ENCODE measurements at regions not wholly inside any gene's neighbourhood (a gene's known extent, or its start where the extent isn't known, plus 50 kb on each side); places are given as distances from the start of the nearest gene placed in this dataset.

DNA sequence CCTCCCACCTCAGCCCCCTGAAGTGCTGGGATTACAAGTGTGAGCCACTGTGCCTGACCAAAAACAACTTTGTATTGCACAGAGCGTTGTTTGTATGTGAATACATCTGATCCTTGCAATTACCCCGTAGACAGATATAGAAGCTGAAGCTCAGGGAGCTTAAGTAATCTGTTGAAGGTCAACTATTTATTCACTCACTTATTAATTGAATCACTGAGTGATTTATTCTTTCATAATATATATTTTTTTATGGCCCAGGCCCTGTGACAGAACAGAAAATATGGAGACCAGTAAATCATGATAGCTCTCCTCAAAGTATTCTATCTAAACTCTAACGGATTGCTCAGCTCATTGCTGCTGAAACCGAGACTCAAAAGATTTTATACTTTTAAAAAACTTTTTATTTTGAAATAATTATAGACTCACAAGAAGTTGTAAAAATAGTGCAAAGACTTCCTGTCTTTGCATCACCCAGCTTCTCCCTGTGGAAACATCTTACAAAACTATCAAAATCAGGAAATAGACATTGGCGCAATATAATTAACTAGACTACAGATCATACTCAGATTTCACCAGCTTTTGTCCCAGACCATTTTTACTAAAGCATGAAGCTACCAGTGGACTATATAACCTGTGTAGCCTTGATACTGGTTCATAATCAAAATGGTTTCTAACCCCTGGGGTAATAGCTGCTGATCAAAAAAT is 466.1 kb downstream of the PDCD6IP start:
- H3K4me3 ChIP-seq (ENCODE audit: low read depth, low read length), result no peak overlapping the region

DNA sequence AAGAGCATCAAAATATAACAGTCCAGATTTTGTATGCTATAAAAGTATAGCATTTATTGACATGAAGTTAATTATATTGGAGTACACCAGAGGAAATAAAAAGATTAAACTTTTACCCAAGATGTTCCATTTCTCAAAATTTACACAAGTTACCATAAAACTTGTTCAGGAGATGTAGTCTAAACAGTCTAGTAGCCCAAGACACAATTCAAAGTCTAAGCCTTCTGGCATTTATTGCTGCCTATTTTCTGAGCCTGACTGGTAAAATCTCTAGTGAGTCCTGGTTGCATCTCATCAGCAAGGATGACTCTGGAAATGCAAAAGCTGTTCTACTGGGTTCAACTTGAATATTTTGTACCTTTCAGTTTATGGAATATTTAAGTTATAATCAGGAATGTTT is 468.7 kb downstream of the PDCD6IP start:
- H3K9me3 Mint-ChIP-seq, result peaks cover 0 to 3% (median 0%) of the 10 kb centered on the region in 7 donors
- no peaks in the 10 kb centered on the region for H3K4me1 Mint-ChIP-seq
- H3K36me3 Mint-ChIP-seq, result no peaks in the 10 kb centered on the region
- no peak for ATAC-seq (ENCODE audit: low read depth in 2 of 2)
- Histone ChIP-seq H3K9me3 (ENCODE audit: control insufficient read depth in 2 of 2, low read length in 2 of 2) (no peaks in the 10 kb centered on the region), H3K27ac (ENCODE audit: insufficient read depth, low read length, poor library complexity, severe bottlenecking) (no peak overlapping the region), H3K4me1 (ENCODE audit: control insufficient read depth, insufficient read depth, low read length, poor library complexity, severe bottlenecking) (no peaks in the 10 kb centered on the region), H3K36me3 (ENCODE audit: control insufficient read depth, insufficient read depth, low read length) (no peaks in the 10 kb centered on the region), H3K27me3 (ENCODE audit: control insufficient read depth, insufficient read depth, low read length) (no peaks in the 10 kb centered on the region), H3K4me3 (ENCODE audit: low read depth, low read length) (no peak overlapping the region)
- no peak overlapping the region for H3K27ac Mint-ChIP-seq
- no peaks in the 10 kb centered on the region for H3K27me3 Mint-ChIP-seq
- H3K4me3 Mint-ChIP-seq, result no peak overlapping the region
- no peak for DNase-seq

More for the DNA sequence above, 466.1 kb downstream of the PDCD6IP start:
- H3K9me3 ChIP-seq (ENCODE audit: control insufficient read depth in 2 of 2, low read length in 2 of 2), result no peaks in the 10 kb centered on the region
- H3K4me1 ChIP-seq (ENCODE audit: control insufficient read depth, insufficient read depth, low read length, poor library complexity, severe bottlenecking), result no peaks in the 10 kb centered on the region
- H3K27me3 ChIP-seq (ENCODE audit: control insufficient read depth, insufficient read depth, low read length), result no peaks in the 10 kb centered on the region
- Mint-ChIP-seq H3K9me3 (no peaks in the 10 kb centered on the region), H3K4me3 (no peak overlapping the region), H3K27ac (no peak overlapping the region), H3K4me1 (no peaks in the 10 kb centered on the region), H3K27me3 (no peaks in the 10 kb centered on the region), H3K36me3 (no peaks in the 10 kb centered on the region)
- ATAC-seq (ENCODE audit: low read depth in 2 of 2), result no peak
- H3K27ac ChIP-seq (ENCODE audit: insufficient read depth, low read length, poor library complexity, severe bottlenecking), result no peak overlapping the region
- DNase-seq, result no peak
- H3K36me3 ChIP-seq (ENCODE audit: control insufficient read depth, insufficient read depth, low read length), result no peaks in the 10 kb centered on the region

DNA sequence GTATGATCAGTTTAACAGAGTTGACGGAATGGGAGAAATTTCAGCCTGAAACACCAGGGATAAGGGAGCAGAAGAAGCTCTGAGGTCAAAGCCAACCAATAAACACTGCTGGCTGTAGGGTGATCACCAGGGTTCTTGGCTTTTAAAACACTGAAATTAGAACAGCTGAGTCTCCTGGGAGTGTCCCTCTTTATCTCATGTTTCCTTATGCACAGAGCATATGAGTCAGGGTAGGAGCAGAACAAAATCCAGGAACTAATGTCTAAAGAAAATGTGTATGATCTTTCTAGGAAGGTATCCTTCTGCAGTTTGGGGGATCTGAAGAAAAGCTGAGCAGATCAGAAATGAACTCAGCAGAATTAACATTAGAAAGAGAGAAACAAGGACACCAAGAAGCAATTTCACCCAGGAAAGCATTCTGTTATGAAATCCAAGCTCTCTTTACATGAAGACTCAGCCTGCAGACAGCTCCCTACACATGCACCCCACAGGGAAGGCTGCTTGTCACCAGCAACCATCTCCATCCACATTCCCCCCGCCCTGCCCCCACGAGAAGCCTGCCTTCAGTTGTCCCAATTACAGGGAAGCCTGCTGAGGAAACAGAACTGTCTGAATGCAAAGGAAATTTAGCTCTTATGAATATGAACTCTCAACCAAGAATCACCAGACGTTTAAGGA is 469.7 kb downstream of the PDCD6IP start:
- Histone ChIP-seq H3K9me3 (ENCODE audit: control insufficient read depth in 2 of 2, low read length in 2 of 2) (no peaks in the 10 kb centered on the region), H3K4me3 (ENCODE audit: low read depth, low read length) (no peak overlapping the region), H3K36me3 (ENCODE audit: control insufficient read depth, insufficient read depth, low read length) (no peaks in the 10 kb centered on the region), H3K27ac (ENCODE audit: insufficient read depth, low read length, poor library complexity, severe bottlenecking) (no peak overlapping the region), H3K27me3 (ENCODE audit: control insufficient read depth, insufficient read depth, low read length) (no peaks in the 10 kb centered on the region), H3K4me1 (ENCODE audit: control insufficient read depth, insufficient read depth, low read length, poor library complexity, severe bottlenecking) (no peaks in the 10 kb centered on the region)
- no peak for ATAC-seq (ENCODE audit: low read depth in 2 of 2)
- Mint-ChIP-seq H3K9me3 (peaks cover 0 to 3% (median 0%) of the 10 kb centered on the region in 7 donors), H3K4me3 (no peak overlapping the region), H3K27ac (no peak overlapping the region), H3K27me3 (no peaks in the 10 kb centered on the region), H3K36me3 (no peaks in the 10 kb centered on the region), H3K4me1 (no peaks in the 10 kb centered on the region)
- DNase-seq, result no peak

DNA sequence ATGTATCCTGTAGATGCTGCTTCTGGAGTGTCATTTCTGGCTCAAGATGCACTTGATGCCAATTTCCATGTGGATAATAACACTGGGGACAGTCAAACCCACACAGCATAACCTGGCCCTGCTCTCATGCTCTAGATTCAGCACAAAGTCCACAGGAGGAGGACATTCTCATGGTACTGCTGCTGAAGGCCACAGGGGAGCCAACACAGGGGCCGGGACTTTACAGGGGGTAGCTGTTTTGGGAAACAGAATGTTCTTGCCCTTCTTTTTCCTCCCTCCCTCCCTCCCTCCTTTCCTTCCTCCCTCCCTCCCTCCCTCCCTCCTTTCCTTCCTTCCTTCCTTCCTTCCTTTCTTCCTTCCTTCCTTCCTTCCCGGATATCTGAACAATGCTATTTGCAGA is 477.4 kb downstream of the PDCD6IP start:
- Mint-ChIP-seq H3K36me3 (no peaks in the 10 kb centered on the region), H3K27ac (no peak overlapping the region), H3K4me1 (no peaks in the 10 kb centered on the region), H3K27me3 (no peaks in the 10 kb centered on the region), H3K9me3 (peaks cover 0 to 9% (median 4%) of the 10 kb centered on the region in 7 donors), H3K4me3 (no peak overlapping the region)
- no peaks in the 10 kb centered on the region for H3K36me3 ChIP-seq (ENCODE audit: control insufficient read depth, insufficient read depth, low read length)
- no peak overlapping the region for H3K27ac ChIP-seq (ENCODE audit: insufficient read depth, low read length, poor library complexity, severe bottlenecking)
- H3K4me1 ChIP-seq (ENCODE audit: control insufficient read depth, insufficient read depth, low read length, poor library complexity, severe bottlenecking), result no peaks in the 10 kb centered on the region
- DNase-seq (no peak), ATAC-seq (ENCODE audit: low read depth in 2 of 2) (no peak)
- H3K4me3 ChIP-seq (ENCODE audit: low read depth, low read length), result no peak overlapping the region
- H3K27me3 ChIP-seq (ENCODE audit: control insufficient read depth, insufficient read depth, low read length), result no peaks in the 10 kb centered on the region
- H3K9me3 ChIP-seq (ENCODE audit: control insufficient read depth in 2 of 2, low read length in 2 of 2), result no peaks in the 10 kb centered on the region

DNA sequence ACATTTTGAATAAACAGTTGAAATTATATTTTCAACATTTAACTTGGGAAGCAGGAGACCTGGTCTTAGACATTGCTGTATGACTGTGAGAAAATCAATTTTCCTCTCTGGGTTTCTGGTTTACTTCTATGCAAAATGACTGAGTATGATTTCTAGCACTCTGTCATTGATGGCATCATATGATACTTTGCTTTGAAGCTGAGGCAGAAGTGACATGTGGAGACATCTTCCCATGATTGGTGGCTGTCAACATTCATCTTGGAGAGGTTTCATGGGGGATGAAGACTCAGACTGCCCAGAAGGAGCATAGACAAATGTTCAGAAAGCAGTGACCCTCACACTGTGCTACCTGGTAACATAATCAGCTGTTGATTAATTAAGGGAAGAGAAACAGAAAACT is 477.9 kb downstream of the PDCD6IP start:
- Mint-ChIP-seq H3K9me3 (peaks cover 0 to 9% (median 3%) of the 10 kb centered on the region in 7 donors), H3K4me1 (no peaks in the 10 kb centered on the region), H3K36me3 (no peaks in the 10 kb centered on the region), H3K27me3 (no peaks in the 10 kb centered on the region), H3K4me3 (no peak overlapping the region), H3K27ac (no peak overlapping the region)
- DNase-seq, result no peak
- H3K36me3 ChIP-seq (ENCODE audit: control insufficient read depth, insufficient read depth, low read length), result no peaks in the 10 kb centered on the region
- no peak for ATAC-seq (ENCODE audit: low read depth in 2 of 2)
- no peak overlapping the region for H3K4me3 ChIP-seq (ENCODE audit: low read depth, low read length)
- no peaks in the 10 kb centered on the region for H3K9me3 ChIP-seq (ENCODE audit: control insufficient read depth in 2 of 2, low read length in 2 of 2)
- H3K27me3 ChIP-seq (ENCODE audit: control insufficient read depth, insufficient read depth, low read length), result no peaks in the 10 kb centered on the region
- H3K27ac ChIP-seq (ENCODE audit: insufficient read depth, low read length, poor library complexity, severe bottlenecking), result no peak overlapping the region
- H3K4me1 ChIP-seq (ENCODE audit: control insufficient read depth, insufficient read depth, low read length, poor library complexity, severe bottlenecking), result no peaks in the 10 kb centered on the region

DNA sequence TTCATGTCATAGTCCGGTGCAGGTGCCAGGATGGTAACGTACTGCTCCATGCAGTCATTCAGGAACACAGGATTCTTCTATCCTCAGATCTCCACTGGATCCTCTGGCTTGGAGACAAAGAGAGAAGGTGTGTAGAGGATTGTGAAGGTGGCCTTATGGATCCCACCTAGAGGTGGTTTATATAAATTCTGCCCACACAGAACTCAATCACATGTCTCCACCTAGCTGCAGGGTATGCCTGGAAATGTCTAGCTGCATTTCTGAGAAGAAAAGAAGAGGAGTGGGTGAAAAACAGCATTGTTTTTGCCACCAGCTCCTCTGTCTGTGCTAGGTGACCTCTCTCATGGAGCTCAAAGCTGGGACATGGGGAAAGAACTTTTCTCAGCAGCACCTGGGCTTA is 478.7 kb downstream of the PDCD6IP start:
- no peaks in the 10 kb centered on the region for H3K9me3 ChIP-seq (ENCODE audit: control insufficient read depth in 2 of 2, low read length in 2 of 2)
- no peak overlapping the region for H3K4me3 Mint-ChIP-seq
- DNase-seq (no peak), ATAC-seq (ENCODE audit: low read depth in 2 of 2) (no peak)
- no peaks in the 10 kb centered on the region for H3K36me3 ChIP-seq (ENCODE audit: control insufficient read depth, insufficient read depth, low read length)
- no peak overlapping the region for H3K27ac ChIP-seq (ENCODE audit: insufficient read depth, low read length, poor library complexity, severe bottlenecking)
- no peak overlapping the region for H3K27ac Mint-ChIP-seq
- peaks cover 0 to 9% (median 3%) of the 10 kb centered on the region in 7 donors for H3K9me3 Mint-ChIP-seq
- H3K4me1 Mint-ChIP-seq, result no peaks in the 10 kb centered on the region
- H3K4me1 ChIP-seq (ENCODE audit: control insufficient read depth, insufficient read depth, low read length, poor library complexity, severe bottlenecking), result no peaks in the 10 kb centered on the region
- H3K27me3 Mint-ChIP-seq, result no peaks in the 10 kb centered on the region
- H3K4me3 ChIP-seq (ENCODE audit: low read depth, low read length), result no peak overlapping the region
- H3K27me3 ChIP-seq (ENCODE audit: control insufficient read depth, insufficient read depth, low read length), result no peaks in the 10 kb centered on the region
- no peaks in the 10 kb centered on the region for H3K36me3 Mint-ChIP-seq

DNA sequence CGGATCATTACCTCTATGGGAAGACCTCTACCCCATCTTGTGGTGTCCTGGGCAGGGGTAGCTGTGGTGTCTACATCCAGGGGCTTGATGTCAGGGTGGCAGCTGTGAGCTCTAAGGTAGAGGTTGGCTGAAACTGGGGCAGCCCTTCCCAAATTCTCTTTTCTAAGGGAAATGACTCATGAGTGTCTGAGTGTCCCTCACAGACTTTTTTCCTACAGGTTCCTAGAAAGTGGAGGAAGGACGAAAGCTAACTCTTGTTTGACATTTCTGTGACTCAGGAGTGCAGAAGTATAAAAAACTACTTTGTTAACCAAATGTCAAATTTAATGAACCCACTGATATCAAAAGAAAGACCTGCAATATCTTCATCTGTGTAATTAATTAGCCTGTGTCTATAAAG is 481.5 kb downstream of the PDCD6IP start:
- Mint-ChIP-seq H3K27ac (peak overlapping the region in 1 of 3 donors; percentile 40), H3K9me3 (peaks cover 0 to 9% (median 2%) of the 10 kb centered on the region in 7 donors), H3K27me3 (no peaks in the 10 kb centered on the region), H3K4me1 (no peaks in the 10 kb centered on the region), H3K4me3 (no peak overlapping the region), H3K36me3 (no peaks in the 10 kb centered on the region)
- Histone ChIP-seq H3K27me3 (ENCODE audit: control insufficient read depth, insufficient read depth, low read length) (no peaks in the 10 kb centered on the region), H3K27ac (ENCODE audit: insufficient read depth, low read length, poor library complexity, severe bottlenecking) (no peak overlapping the region), H3K4me3 (ENCODE audit: low read depth, low read length) (no peak overlapping the region), H3K36me3 (ENCODE audit: control insufficient read depth, insufficient read depth, low read length) (no peaks in the 10 kb centered on the region), H3K9me3 (ENCODE audit: control insufficient read depth in 2 of 2, low read length in 2 of 2) (no peaks in the 10 kb centered on the region), H3K4me1 (ENCODE audit: control insufficient read depth, insufficient read depth, low read length, poor library complexity, severe bottlenecking) (no peaks in the 10 kb centered on the region)
- no peak for ATAC-seq (ENCODE audit: low read depth in 2 of 2)
- DNase-seq, result no peak

DNA sequence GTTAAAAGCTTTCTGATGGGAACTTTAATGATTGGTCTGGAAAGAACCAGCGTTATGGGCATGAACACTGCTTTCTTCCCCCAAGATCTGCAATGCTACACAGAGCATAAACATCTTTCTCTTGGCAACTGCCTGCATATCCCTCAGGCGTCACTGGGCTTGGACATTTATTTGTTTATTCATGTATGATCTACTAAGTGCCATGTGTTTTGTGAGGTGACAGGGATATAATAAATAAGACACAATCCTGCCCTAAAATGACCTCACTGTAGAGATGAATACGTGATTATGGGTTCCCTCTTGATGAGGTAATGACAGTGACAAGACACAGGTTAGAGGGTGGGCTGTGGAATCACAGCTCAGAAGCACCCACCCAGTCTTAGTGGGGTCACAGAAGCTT is 485.3 kb downstream of the PDCD6IP start:
- no peaks in the 10 kb centered on the region for H3K27me3 Mint-ChIP-seq
- H3K4me1 ChIP-seq (ENCODE audit: control insufficient read depth, insufficient read depth, low read length, poor library complexity, severe bottlenecking), result no peaks in the 10 kb centered on the region
- H3K36me3 Mint-ChIP-seq, result no peaks in the 10 kb centered on the region

More for the DNA sequence above, 485.3 kb downstream of the PDCD6IP start:
- H3K36me3 ChIP-seq (ENCODE audit: control insufficient read depth, insufficient read depth, low read length), result no peaks in the 10 kb centered on the region
- H3K9me3 Mint-ChIP-seq, result peaks cover 0 to 8% (median 3%) of the 10 kb centered on the region in 7 donors
- no peak overlapping the region for H3K27ac Mint-ChIP-seq
- DNase-seq, result no peak
- no peak for ATAC-seq (ENCODE audit: low read depth in 2 of 2)
- H3K4me1 Mint-ChIP-seq, result no peaks in the 10 kb centered on the region
- no peaks in the 10 kb centered on the region for H3K27me3 ChIP-seq (ENCODE audit: control insufficient read depth, insufficient read depth, low read length)
- no peak overlapping the region for H3K27ac ChIP-seq (ENCODE audit: insufficient read depth, low read length, poor library complexity, severe bottlenecking)
- no peak overlapping the region for H3K4me3 Mint-ChIP-seq
- no peaks in the 10 kb centered on the region for H3K9me3 ChIP-seq (ENCODE audit: control insufficient read depth in 2 of 2, low read length in 2 of 2)
- H3K4me3 ChIP-seq (ENCODE audit: low read depth, low read length), result no peak overlapping the region
